Mucosa of descending colon (tissue), 3 donors: ENCODE measurements at regions not wholly inside any gene's neighbourhood (a gene's known extent, or its start where the extent isn't known, plus 50 kb on each side); places are given as distances from the start of the nearest gene placed in this dataset.
"Not testable (repeated sequence)": the region's sequence is repeated elsewhere in the genome, so short reads cannot be mapped to it uniquely, and the experiment has no call there.

ENCODE experiments used
- ATAC-seq: fragments of 200-7000 bp; cut with Tn5 transposase; one replicate; pipeline ENCODE4 v1.9.1; 2020; ENCODE audit warnings: mild to moderate bottlenecking, moderate library complexity
- DNase-seq, 3 donors: peaks; one replicate each; pipeline ENCODE4 v3.0.0-alpha.2; 2020
- H3K36me3 ChIP-seq: fragments of 200-600 bp; one replicate; pipeline ENCODE4 v1.8.0; 2021; ENCODE audit warnings: low read depth, mild to moderate bottlenecking
- H3K4me1 ChIP-seq: fragments of 200-600 bp; one replicate; pipeline ENCODE4 v1.8.0; 2021; ENCODE audit warnings: low read depth, mild to moderate bottlenecking
- H3K4me3 ChIP-seq: fragments of 200-600 bp; one replicate; pipeline ENCODE4 v1.8.0; 2021; ENCODE audit warnings: mild to moderate bottlenecking
- H3K9me3 ChIP-seq: fragments of 200-600 bp; one replicate; pipeline ENCODE4 v1.8.0; 2021; ENCODE audit warnings: mild to moderate bottlenecking
- intact Hi-C, 2 donors: fragments of 100-400 bp; cut with DNase I in 1 of 2; cut with micrococcal nuclease in 1 of 2; formaldehyde crosslinking; loops; one replicate each; pipeline versions ENCODE4 v1.11.0 to v1.11.1; 2022; cut with DNase I, micrococcal nuclease
- TF ChIP-seq, protein P1 (sequence below): fragments of 200-600 bp; IDR thresholded peaks from one replicate; pipeline ENCODE4 v1.8.0; 2022; ENCODE audit warnings: antibody characterized with exemption, mild to moderate bottlenecking
- donor health status: DM: no; HTN: no; CAD: no; lungs with moderate emphysema.
- donor health status: DM: no; HTN: no; CAD: no.
- donor health status: DM: no; HTN: yes; CAD: no.

DNA sequence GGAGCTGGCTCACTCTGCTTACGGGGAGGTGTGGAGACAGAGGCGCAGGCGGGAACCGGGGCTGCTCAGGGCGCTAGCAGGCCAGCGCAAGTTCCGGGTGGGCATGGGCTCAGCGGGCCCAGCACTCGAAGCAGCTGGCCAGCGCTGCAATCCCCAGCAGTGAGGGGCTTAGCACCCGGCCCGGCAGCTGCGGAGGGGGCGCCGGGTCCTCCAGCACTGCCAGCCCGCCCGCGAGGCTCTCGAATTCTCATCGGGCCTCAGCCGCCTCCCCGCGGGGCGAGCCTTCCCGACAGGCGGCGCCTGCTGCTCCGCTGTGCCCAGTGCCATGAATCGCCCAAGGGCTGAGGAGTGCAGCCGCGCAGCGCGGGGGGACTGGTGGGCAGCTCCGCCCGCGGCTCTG, 78.6 kb upstream of the MITF start:
- DNase-seq (no peak), ATAC-seq (no peak)
- Histone ChIP-seq H3K4me3 (no peak overlapping the region), H3K4me1 (no peaks in the 10 kb centered on the region), H3K9me3 (no peaks in the 10 kb centered on the region), H3K36me3 (no peaks in the 10 kb centered on the region)
- TF ChIP-seq, protein P1, sequence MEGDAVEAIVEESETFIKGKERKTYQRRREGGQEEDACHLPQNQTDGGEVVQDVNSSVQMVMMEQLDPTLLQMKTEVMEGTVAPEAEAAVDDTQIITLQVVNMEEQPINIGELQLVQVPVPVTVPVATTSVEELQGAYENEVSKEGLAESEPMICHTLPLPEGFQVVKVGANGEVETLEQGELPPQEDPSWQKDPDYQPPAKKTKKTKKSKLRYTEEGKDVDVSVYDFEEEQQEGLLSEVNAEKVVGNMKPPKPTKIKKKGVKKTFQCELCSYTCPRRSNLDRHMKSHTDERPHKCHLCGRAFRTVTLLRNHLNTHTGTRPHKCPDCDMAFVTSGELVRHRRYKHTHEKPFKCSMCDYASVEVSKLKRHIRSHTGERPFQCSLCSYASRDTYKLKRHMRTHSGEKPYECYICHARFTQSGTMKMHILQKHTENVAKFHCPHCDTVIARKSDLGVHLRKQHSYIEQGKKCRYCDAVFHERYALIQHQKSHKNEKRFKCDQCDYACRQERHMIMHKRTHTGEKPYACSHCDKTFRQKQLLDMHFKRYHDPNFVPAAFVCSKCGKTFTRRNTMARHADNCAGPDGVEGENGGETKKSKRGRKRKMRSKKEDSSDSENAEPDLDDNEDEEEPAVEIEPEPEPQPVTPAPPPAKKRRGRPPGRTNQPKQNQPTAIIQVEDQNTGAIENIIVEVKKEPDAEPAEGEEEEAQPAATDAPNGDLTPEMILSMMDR = no peak
- intact Hi-C loops = no loop called here

DNA sequence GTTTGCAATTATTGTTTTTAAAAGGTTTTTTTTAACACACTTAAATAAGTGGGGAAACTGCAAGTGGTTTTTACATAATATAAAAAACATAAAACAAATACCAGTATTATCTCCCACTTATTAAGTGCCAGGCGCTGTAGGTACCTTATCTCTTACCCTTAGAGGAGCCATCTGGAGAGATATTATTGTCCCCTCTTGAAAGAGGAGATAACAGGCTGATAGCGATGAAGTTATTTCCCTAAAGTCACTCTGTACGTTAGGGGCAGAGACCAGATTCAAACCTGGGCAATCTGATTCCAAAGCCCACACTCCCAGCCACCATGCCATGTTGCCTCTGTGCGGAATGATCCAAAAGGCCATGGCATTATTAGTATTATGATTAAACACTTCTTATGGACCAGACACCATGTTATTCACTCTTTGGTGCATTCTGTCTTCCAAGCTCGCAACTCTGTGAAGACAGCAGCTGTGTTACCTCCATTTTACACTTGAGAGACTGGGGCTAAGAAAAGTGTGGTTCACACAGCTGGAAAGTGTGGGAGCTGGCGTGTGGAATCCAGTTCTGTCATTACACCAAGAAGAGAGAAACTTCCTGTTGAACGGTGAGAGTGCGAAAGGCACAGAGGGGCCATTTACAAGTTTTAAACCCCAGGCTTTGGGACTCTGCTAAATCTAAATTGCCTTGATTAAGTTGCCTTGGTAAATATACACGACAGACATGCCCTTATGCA, 79.9 kb upstream of the MITF start:
- intact Hi-C loops = no loop called here

DNA sequence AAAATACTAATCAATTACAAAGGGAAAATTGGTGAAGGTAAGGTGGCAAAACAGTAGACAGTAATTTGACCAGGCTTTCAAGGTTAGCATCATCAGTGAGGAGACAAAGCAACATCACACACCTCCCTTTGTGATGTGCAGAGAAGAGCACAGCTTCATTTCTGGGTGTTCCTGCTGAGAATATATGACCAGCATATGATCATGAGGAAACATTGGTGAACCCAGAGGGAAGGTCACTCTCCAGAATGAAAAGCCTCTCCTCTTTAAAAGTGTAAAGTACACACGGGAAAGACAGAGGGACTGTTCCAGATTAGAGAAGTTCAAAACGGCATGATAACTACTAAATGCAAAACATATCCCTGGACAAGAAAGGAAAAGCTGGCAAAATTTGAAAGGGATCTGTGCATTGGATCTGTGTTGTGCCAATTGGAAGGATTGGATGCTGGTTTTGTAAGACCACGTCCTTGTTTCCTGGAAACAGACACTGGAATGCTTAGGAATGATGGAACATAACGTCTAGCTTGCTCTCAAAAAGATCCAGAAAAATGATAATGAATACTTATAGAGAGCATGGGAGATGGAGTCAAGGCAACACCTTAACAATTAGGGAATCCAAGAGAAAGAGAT, 80.6 kb upstream of the MITF start:
- H3K4me3 ChIP-seq = no peak overlapping the region
- TF ChIP-seq, protein P1 = no peak
- peak; percentile 54 for ATAC-seq
- no peaks in the 10 kb centered on the region for H3K9me3 ChIP-seq
- H3K4me1 ChIP-seq = no peaks in the 10 kb centered on the region
- no peak for DNase-seq
- intact Hi-C loops = no loop called here
- H3K36me3 ChIP-seq = no peaks in the 10 kb centered on the region

More for the DNA sequence above, 79.9 kb upstream of the MITF start:
- H3K36me3 ChIP-seq = no peaks in the 10 kb centered on the region
- no peaks in the 10 kb centered on the region for H3K4me1 ChIP-seq
- ATAC-seq = no peak
- DNase-seq = no peak
- no peaks in the 10 kb centered on the region for H3K9me3 ChIP-seq
- TF ChIP-seq, protein P1 = no peak
- H3K4me3 ChIP-seq = no peak overlapping the region

DNA sequence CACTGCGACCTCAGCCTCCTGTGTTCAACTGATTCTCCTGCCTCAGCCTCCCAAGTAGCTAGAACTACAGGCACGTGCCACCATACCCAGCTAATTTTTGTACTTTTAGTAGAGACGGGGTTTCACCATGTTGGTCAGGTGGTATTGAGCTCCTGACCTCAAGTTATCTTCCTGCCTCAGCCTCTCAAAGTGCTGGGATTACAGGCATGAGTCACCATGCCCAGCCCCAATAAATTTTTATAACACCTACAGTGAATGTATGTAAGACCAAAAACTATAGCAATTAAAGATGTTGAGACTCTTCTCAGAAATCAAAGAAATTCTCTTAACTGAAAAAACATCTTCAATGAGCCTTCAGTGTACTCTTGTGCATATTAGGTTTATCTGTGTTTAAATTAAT, 82.2 kb upstream of the MITF start:
- intact Hi-C loops, H3K36me3 ChIP-seq, H3K4me3 ChIP-seq, H3K9me3 ChIP-seq, H3K4me1 ChIP-seq: not testable (repeated sequence)
- DNase-seq (peak in 1 of 3 donors; percentile 32), ATAC-seq (peak; percentile 93)

DNA sequence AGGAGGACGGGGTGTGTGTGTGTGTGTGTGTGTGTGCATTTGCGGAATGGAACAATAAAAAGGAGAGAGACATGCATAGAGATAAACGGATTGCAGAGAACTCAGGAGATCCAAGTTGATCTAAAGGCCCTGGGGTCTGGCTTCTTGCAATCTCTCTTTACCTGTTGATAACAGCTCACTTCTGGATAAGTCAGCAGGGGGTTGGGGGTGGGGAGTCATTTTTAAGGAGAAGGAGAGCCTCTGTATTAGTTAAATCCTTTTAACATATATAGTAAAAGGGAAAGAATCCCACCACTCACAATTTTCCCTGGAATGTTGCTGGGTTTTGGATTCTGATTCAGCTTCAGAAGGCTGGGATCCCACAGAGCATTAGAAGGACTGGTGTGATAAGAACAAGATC, 87.5 kb upstream of the MITF start:
- no peaks in the 10 kb centered on the region for H3K9me3 ChIP-seq
- H3K4me1 ChIP-seq = no peaks in the 10 kb centered on the region
- TF ChIP-seq, protein P1 = no peak
- intact Hi-C loops = no loop called here
- no peak for ATAC-seq
- DNase-seq = no peak
- H3K4me3 ChIP-seq = no peak overlapping the region
- no peaks in the 10 kb centered on the region for H3K36me3 ChIP-seq

- TF ChIP-seq, protein P1 = no peak
- ATAC-seq (no peak), DNase-seq (no peak)
- Histone ChIP-seq H3K4me1 (no peaks in the 10 kb centered on the region), H3K36me3 (no peaks in the 10 kb centered on the region), H3K4me3 (no peak overlapping the region), H3K9me3 (no peaks in the 10 kb centered on the region)
- intact Hi-C loops = no loop called here
Measured at GRCh38 chr3:69650066-69650419, 89.2 kb upstream of the MITF start.
